Liver (tissue), 3 donors: ENCODE measurements at regions not wholly inside any gene's neighbourhood (a gene's known extent, or its start where the extent isn't known, plus 50 kb on each side); places are given as distances from the start of the nearest gene placed in this dataset.

Experiments used
- CTCF ChIP-seq: fragments of 150-350 bp; IDR thresholded peaks from 2 replicates; pipeline ENCODE4 v1.5.1; 2017; ENCODE audit warnings: improper control_type of control experiment, low read depth, low read length; ENCODE audit not compliant: missing input control
- TAF1 ChIP-seq: conservative IDR thresholded peaks from 2 replicates; pipeline ENCODE4 v1.6.1; 2016; ENCODE audit warnings: antibody characterized with exemption, mild to moderate bottlenecking
- donor health status: healthy.
- donor health status: healthy.

DNA sequence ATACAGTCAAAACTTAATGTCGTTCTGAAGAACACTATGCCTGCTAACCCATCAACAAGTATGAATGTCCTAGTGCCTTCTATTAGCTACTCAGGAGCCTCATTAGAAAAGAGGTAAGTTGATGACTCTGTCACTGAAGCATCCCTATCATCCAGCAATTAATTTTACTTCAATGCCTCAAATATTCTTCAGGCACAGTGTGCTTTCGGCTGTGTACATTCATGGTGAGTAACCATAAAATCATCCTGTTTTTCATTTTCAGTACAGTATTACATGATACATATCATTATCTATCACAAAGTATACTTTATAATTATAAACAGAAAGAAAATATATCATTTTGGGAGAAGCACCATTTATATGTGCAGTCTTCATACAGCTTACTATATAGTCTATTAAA lies 495.5 kb upstream of the ZWINT start:
- TF ChIP-seq CTCF (no peak), TAF1 (no peak)
